GM18517 (cell line): ENCODE measurements at regions not wholly inside any gene's neighbourhood (a gene's known extent, or its start where the extent isn't known, plus 50 kb on each side); places are given as distances from the start of the nearest gene placed in this dataset.
"Not testable (repeated sequence)": the region's sequence is repeated elsewhere in the genome, so short reads cannot be mapped to it uniquely, and the experiment has no call there.

Experiments
- ATAC-seq: cut with Tn5 transposase; IDR thresholded peaks from one replicate; pipeline ENCODE4 v1.9.1; 2021; ENCODE audit warnings: mild to moderate bottlenecking, moderate library complexity; ENCODE audit not compliant: unreplicated experiment

- ATAC-seq: no peak
These were observed 149.8 kb upstream of the PALMD start for GRCh38 chr1:99496067-99496466.

GRCh38 chr1:99497690-99498089 lies 148.2 kb upstream of the PALMD start:
- ATAC-seq: no peak

- ATAC-seq: no peak
These were observed 145.4 kb upstream of the PALMD start for GRCh38 chr1:99500541-99500940.

- no peak for ATAC-seq
These were observed 144.0 kb upstream of the PALMD start for GRCh38 chr1:99501871-99502270.

- no peak for ATAC-seq
These were observed 143.5 kb upstream of the PALMD start for GRCh38 chr1:99502400-99502799.

GRCh38 chr1:99503276-99503747 lies 142.6 kb upstream of the PALMD start:
- ATAC-seq: no peak

GRCh38 chr1:99504287-99504686 lies 141.6 kb upstream of the PALMD start:
- ATAC-seq: no peak

GRCh38 chr1:99506631-99507030 lies 139.3 kb upstream of the PALMD start:
- ATAC-seq: no peak

- not testable (repeated sequence) for ATAC-seq
These were observed 138.5 kb upstream of the PALMD start for GRCh38 chr1:99507446-99507845.

- ATAC-seq: no peak
These were observed 137.8 kb upstream of the PALMD start for GRCh38 chr1:99507906-99508732.

- ATAC-seq: not testable (repeated sequence)
These were observed 137.0 kb upstream of the PALMD start for GRCh38 chr1:99508733-99509445.

GRCh38 chr1:99514823-99515552 lies 130.9 kb upstream of the PALMD start:
- not testable (repeated sequence) for ATAC-seq

- no peak for ATAC-seq
These were observed 129.8 kb upstream of the PALMD start for GRCh38 chr1:99516141-99516540.

- ATAC-seq: no peak
These were observed 125.8 kb upstream of the PALMD start for GRCh38 chr1:99520121-99520520.

GRCh38 chr1:99525331-99525730 lies 120.6 kb upstream of the PALMD start:
- no peak for ATAC-seq

GRCh38 chr1:99527078-99527477 lies 118.8 kb upstream of the PALMD start:
- no peak for ATAC-seq

GRCh38 chr1:99527545-99527944 lies 118.4 kb upstream of the PALMD start:
- no peak for ATAC-seq

GRCh38 chr1:99529002-99529401 lies 116.9 kb upstream of the PALMD start:
- no peak for ATAC-seq

- ATAC-seq: no peak
These were observed 114.2 kb upstream of the PALMD start for GRCh38 chr1:99531578-99532275.

- ATAC-seq: no peak
These were observed 113.7 kb upstream of the PALMD start for GRCh38 chr1:99532276-99532580.
